Heart left ventricle (tissue), 16 donors: ENCODE measurements at regions not wholly inside any gene's neighbourhood (a gene's known extent, or its start where the extent isn't known, plus 50 kb on each side); places are given as distances from the start of the nearest gene placed in this dataset.

Experiments used
- ATAC-seq, 4 donors: fragments of 200-7000 bp; cut with Tn5 transposase; one replicate each; pipeline ENCODE4 v1.9.1; 2020 to 2022; ENCODE audit warnings: moderate library complexity in 4 of 4, mild to moderate bottlenecking in 3 of 4, moderate number of reproducible peaks in 1 of 4
- DNase-seq, 5 donors: peaks; one replicate each; pipeline ENCODE4 v3.0.0-alpha.2; 2020
- H3K27ac ChIP-seq, 12 donors: fragments of 200-600 bp; sonication (generic) in 4 of 12; one replicate each; pipeline versions ENCODE4 v1.5.0 to v1.8.0; 2016 to 2022; ENCODE audit warnings: mild to moderate bottlenecking in 2 of 12
- H3K27me3 ChIP-seq, 9 donors: fragments of 200-600 bp; sonication (generic) in 2 of 9; one replicate each; pipeline versions ENCODE4 v1.5.1 to v1.8.0; 2016 to 2022; ENCODE audit warnings: mild to moderate bottlenecking in 3 of 9
- H3K36me3 ChIP-seq, 9 donors: fragments of 200-600 bp; sonication (generic) in 2 of 9; one replicate each; pipeline versions ENCODE4 v1.5.0 to v1.8.0; 2018 to 2022; ENCODE audit warnings: mild to moderate bottlenecking in 2 of 9
- H3K4me1 ChIP-seq, 12 donors: fragments of 200-600 bp; sonication (generic) in 4 of 12; one replicate each; pipeline versions ENCODE4 v1.5.0 to v1.8.0; 2016 to 2022; ENCODE audit warnings: mild to moderate bottlenecking in 3 of 12
- H3K4me3 ChIP-seq, 12 donors: fragments of 200-600 bp; sonication (generic) in 4 of 12; one replicate each; pipeline versions ENCODE4 v1.5.0 to v1.8.0; 2017 to 2022; ENCODE audit warnings: mild to moderate bottlenecking in 9 of 12, moderate library complexity in 4 of 12
- H3K9me3 ChIP-seq, 12 donors: fragments of 200-600 bp; sonication (generic) in 4 of 12; one replicate each; pipeline versions ENCODE4 v1.5.0 to v1.8.0; 2016 to 2022; ENCODE audit warnings: mild to moderate bottlenecking in 1 of 12
- POLR2A ChIP-seq, 2 donors: fragments of 450-650 bp; IDR thresholded peaks; one replicate each; pipeline ENCODE4 v1.6.1; 2017; ENCODE audit warnings: antibody characterized with exemption in 2 of 2, mild to moderate bottlenecking in 2 of 2, moderate library complexity in 2 of 2
- WGBS, 4 donors: extraction: QIAGEN DNeasy Blood & Tissue Kit in 2 of 4; methylation state at CpG; one replicate each; pipeline versions ENCODE4 v1.1.5 to v1.1.7; 2013 to 2018; 5-methylcytosine and 5-hydroxymethylcytosine counted together
- intact Hi-C, 10 donors: fragments of 100-400 bp; cut with DNase I; formaldehyde crosslinking; loops; one replicate each; pipeline versions ENCODE4 v1.11.1 to v1.14.2; 2022
- TF ChIP-seq, protein P1 (sequence below), 12 donors: fragments of 200-600 bp; sonication (generic) in 4 of 12; IDR thresholded peaks; one replicate each; pipeline versions ENCODE4 v1.5.0 to v1.8.0; 2018 to 2022; ENCODE audit warnings: antibody characterized with exemption in 12 of 12, mild to moderate bottlenecking in 5 of 12
- donor health status: ischemic (EF 13 %, LVEDD 7.1; RV severe dilation, severe dysfunction).
- donor health status: healthy with polysubstance abuse.
- donor health status: DM: no; HTN: yes; CAD: no.
- donor health status: DM: no; HTN: no; CAD: no.
- donor health status: ischemic (EF 25% LVEDD 6.9; RV normal size, moderate dysfunction).
- donor health status: ischemic (EF 25% LVEDD 5.7; RV mildly dilated, moderate dysfunction).
- donor health status: healthy.
- donor health status: DM: yes; HTN: yes; CAD: no.
- donor health status: ischemic (EF 35%, LVEDD 5.7; RV mildly dilated, moderate dysfunction).
- donor health status: nonischemic (EF 11% LVEDD 7.7; RV severe dilation, severe dysfunction).
- donor health status: DM: yes; HTN: yes; CAD: no.
- donor health status: PGD.
- donor health status: ischemic (EF 29% LVEDD 5.4; RV normal size, mild dysfunction).
- donor health status: nonischemic (EF 23%, LVEDD 6.1; RV moderate dilation, normal function).

DNA sequence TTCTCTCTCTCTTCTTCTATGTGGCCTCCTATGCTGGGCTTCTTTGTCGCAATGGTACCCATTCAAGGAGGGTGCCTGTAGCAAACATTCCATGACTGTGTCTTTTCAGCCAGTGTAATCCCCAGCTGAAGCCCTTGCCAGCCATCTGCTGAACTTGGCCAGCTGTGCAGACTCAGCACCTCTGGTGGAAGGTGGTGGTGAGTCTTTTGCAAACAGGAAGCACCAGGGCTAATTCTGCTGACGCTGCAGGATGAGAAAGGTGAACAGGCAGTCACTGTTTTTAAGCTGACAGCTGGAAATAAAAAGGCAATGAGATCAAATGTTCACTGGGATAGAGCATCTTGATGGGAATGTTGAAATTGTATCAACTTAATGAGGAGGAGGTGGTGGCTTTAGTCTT, 298.7 kb upstream of the CLNK start:
- no peaks in the 10 kb centered on the region for H3K27me3 ChIP-seq
- peaks cover 0 to 2% (median 0%) of the 10 kb centered on the region in 12 donors for H3K9me3 ChIP-seq
- ATAC-seq (no peak), DNase-seq (no peak)
- no peaks in the 10 kb centered on the region for H3K36me3 ChIP-seq
- H3K27ac ChIP-seq, result no peak overlapping the region
- H3K4me1 ChIP-seq, result no peaks in the 10 kb centered on the region
- no peak for TF ChIP-seq POLR2A (IDR thresholded peaks at IDR 0.05)
- TF ChIP-seq, protein P1, sequence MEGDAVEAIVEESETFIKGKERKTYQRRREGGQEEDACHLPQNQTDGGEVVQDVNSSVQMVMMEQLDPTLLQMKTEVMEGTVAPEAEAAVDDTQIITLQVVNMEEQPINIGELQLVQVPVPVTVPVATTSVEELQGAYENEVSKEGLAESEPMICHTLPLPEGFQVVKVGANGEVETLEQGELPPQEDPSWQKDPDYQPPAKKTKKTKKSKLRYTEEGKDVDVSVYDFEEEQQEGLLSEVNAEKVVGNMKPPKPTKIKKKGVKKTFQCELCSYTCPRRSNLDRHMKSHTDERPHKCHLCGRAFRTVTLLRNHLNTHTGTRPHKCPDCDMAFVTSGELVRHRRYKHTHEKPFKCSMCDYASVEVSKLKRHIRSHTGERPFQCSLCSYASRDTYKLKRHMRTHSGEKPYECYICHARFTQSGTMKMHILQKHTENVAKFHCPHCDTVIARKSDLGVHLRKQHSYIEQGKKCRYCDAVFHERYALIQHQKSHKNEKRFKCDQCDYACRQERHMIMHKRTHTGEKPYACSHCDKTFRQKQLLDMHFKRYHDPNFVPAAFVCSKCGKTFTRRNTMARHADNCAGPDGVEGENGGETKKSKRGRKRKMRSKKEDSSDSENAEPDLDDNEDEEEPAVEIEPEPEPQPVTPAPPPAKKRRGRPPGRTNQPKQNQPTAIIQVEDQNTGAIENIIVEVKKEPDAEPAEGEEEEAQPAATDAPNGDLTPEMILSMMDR (IDR thresholded peaks at IDR 0.05), result no peak
- 32 to 39% (median 37%) methylated on average over 2 of the region's 2 CpGs for WGBS, 4 donors
- intact Hi-C loops, result no loop called here
- no peak overlapping the region for H3K4me3 ChIP-seq

DNA sequence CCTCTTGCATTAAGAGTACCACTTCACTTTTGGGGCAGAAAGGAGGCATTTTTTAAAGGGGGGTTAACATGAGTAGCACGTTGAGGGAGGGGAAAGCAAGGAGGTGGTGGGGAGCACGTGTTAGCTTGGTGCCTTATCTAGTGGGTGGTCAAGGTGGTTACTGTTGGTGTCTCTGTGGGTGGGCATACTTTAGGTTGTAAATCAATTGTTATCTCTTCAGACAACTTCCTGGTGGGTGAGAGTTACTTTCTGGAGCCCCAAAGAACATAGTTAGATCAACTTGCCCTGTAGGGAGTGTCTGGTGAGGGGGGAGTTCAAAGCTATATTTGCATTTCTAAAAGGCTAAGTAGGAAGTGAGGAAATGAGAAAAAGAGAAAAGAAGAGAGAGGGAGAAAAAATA, 297.7 kb upstream of the CLNK start:
- H3K4me1 ChIP-seq, result no peaks in the 10 kb centered on the region
- no peak overlapping the region for H3K27ac ChIP-seq
- ATAC-seq (no peak), DNase-seq (no peak)
- WGBS, 4 donors, result 13 to 30% (median 20%) methylated on average over 2 of the region's 2 CpGs
- H3K4me3 ChIP-seq, result no peak overlapping the region
- H3K36me3 ChIP-seq, result no peaks in the 10 kb centered on the region
- H3K9me3 ChIP-seq, result no peaks in the 10 kb centered on the region
- TF ChIP-seq, protein P1 (IDR thresholded peaks at IDR 0.05), result no peak
- intact Hi-C loops, result no loop called here
- H3K27me3 ChIP-seq, result peaks cover 0 to 2% (median 0%) of the 10 kb centered on the region in 9 donors

- TF ChIP-seq, protein P1 (IDR thresholded peaks at IDR 0.05), result no peak
- TF ChIP-seq POLR2A (IDR thresholded peaks at IDR 0.05), result no peak
- Histone ChIP-seq H3K4me1 (no peaks in the 10 kb centered on the region), H3K27me3 (peaks cover 0 to 7% (median 0%) of the 10 kb centered on the region in 9 donors), H3K27ac (no peak overlapping the region), H3K9me3 (no peaks in the 10 kb centered on the region), H3K36me3 (no peaks in the 10 kb centered on the region), H3K4me3 (no peak overlapping the region)
- intact Hi-C loops, result no loop called here
- ATAC-seq (no peak), DNase-seq (no peak)
- 45 to 77% (median 66%) methylated on average over 1 of the region's 1 CpG for WGBS, 4 donors
Measured at GRCh38 chr4:10981576-10981975, 297.0 kb upstream of the CLNK start.

DNA sequence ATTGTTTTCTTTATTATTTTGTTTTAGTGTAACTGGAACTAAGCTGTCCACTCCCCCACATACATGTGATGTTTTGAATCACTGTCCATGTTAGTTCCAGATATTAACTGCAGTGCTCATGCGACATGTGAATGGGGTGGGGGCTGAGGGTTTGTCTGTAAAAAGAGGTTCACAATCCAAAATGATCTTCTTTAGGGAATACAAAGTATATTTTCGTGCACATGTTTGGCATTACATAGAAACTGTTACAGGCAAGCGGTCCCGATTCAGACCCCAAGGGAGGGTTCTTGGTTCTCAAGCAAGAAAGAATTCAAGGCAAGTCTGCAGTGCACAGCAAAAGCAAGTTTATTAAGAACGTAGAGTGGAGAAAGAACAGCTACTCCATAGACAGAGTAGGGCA, 296.5 kb upstream of the CLNK start:
- H3K27me3 ChIP-seq, result peaks cover 0 to 7% (median 0%) of the 10 kb centered on the region in 9 donors
- no peaks in the 10 kb centered on the region for H3K36me3 ChIP-seq
- no peaks in the 10 kb centered on the region for H3K9me3 ChIP-seq
- DNase-seq (no peak), ATAC-seq (no peak)
- TF ChIP-seq POLR2A (IDR thresholded peaks at IDR 0.05), result no peak
- TF ChIP-seq, protein P1 (IDR thresholded peaks at IDR 0.05), result no peak
- no peak overlapping the region for H3K27ac ChIP-seq
- intact Hi-C loops, result no loop called here
- no peaks in the 10 kb centered on the region for H3K4me1 ChIP-seq
- no peak overlapping the region for H3K4me3 ChIP-seq
- WGBS, 4 donors, result 57 to 79% (median 68%) methylated on average over 5 of the region's 5 CpGs
